Heart right ventricle (tissue), 16 donors: ENCODE measurements at regions not wholly inside any gene's neighbourhood (a gene's known extent, or its start where the extent isn't known, plus 50 kb on each side); places are given as distances from the start of the nearest gene placed in this dataset.

ENCODE experiments used
- ATAC-seq, 8 donors: fragments of 200-7000 bp; cut with Tn5 transposase; one replicate each; pipeline ENCODE4 v1.9.1; 2020; ENCODE audit warnings: mild to moderate bottlenecking in 8 of 8, moderate library complexity in 8 of 8, moderate number of reproducible peaks in 1 of 8
- DNase-seq, 2 donors: peaks; one replicate each; pipeline ENCODE4 v3.0.0-alpha.2; 2020
- H3K27ac ChIP-seq, 10 donors: fragments of 200-600 bp; sonication (generic) in 2 of 10; one replicate each; pipeline versions ENCODE4 v1.5.0 to v1.8.0; 2020 to 2022; ENCODE audit warnings: mild to moderate bottlenecking in 3 of 10
- H3K27me3 ChIP-seq, 7 donors: fragments of 200-600 bp; one replicate each; pipeline ENCODE4 v1.8.0; 2021 to 2022; ENCODE audit warnings: mild to moderate bottlenecking in 2 of 7
- H3K36me3 ChIP-seq, 9 donors: fragments of 200-600 bp; sonication (generic) in 1 of 9; one replicate each; pipeline versions ENCODE4 v1.5.0 to v1.8.0; 2020 to 2022; ENCODE audit warnings: mild to moderate bottlenecking in 2 of 9
- H3K4me1 ChIP-seq, 9 donors: fragments of 200-600 bp; sonication (generic) in 1 of 9; one replicate each; pipeline versions ENCODE4 v1.5.0 to v1.8.0; 2020 to 2022; ENCODE audit warnings: mild to moderate bottlenecking in 4 of 9
- H3K4me3 ChIP-seq, 10 donors: fragments of 200-600 bp; sonication (generic) in 2 of 10; one replicate each; pipeline versions ENCODE4 v1.5.0 to v1.8.0; 2020 to 2022; ENCODE audit warnings: mild to moderate bottlenecking in 7 of 10, moderate library complexity in 2 of 10
- H3K9me3 ChIP-seq, 11 donors: fragments of 200-600 bp in 10 of 11; sonication (generic) in 2 of 11; one replicate each; pipeline versions ENCODE4 v1.5.0 to v1.8.0; 2013 to 2022; ENCODE audit warnings: mild to moderate bottlenecking in 2 of 11, control low read depth in 1 of 11, moderate library complexity in 1 of 11
- CTCF ChIP-seq, 9 donors: fragments of 200-600 bp; sonication (generic) in 2 of 9; IDR thresholded peaks; one replicate each; pipeline versions ENCODE4 v1.5.0 to v1.8.0; 2021 to 2022; ENCODE audit warnings: antibody characterized with exemption in 9 of 9, mild to moderate bottlenecking in 5 of 9, moderate library complexity in 1 of 9
- WGBS, 2 donors: extraction: QIAGEN DNeasy Blood & Tissue Kit; methylation state at CpG; one replicate each; pipeline ENCODE4 v1.1.7; 2013; ENCODE audit warnings: inconsistent platforms in 1 of 2; 5-methylcytosine and 5-hydroxymethylcytosine counted together
- intact Hi-C, 10 donors: fragments of 100-400 bp; cut with DNase I; formaldehyde crosslinking; loops; one replicate each; pipeline versions ENCODE4 v1.11.1 to v1.14.2; 2022
- donor health status: Arrhythmogenic right ventricular cardiomyopathy.
- donor health status: ischemic (EF 13 %, LVEDD 7.1; RV severe dilation, severe dysfunction).
- donor health status: healthy with polysubstance abuse.
- donor health status: DM: no; HTN: yes; CAD: no.
- donor health status: DM: no; HTN: no; CAD: no.
- donor health status: ischemic (EF 25% LVEDD 6.9; RV normal size, moderate dysfunction).
- donor health status: ischemic (EF 25% LVEDD 5.7; RV mildly dilated, moderate dysfunction).
- donor health status: healthy.
- donor health status: DM: yes; HTN: yes; CAD: no.
- donor health status: Ischemic cardiomyopathy.
- donor health status: ischemic (EF 35%, LVEDD 5.7; RV mildly dilated, moderate dysfunction).
- donor health status: nonischemic (EF 11% LVEDD 7.7; RV severe dilation, severe dysfunction).
- donor health status: DM: yes; HTN: yes; CAD: no.
- donor health status: PGD.
- donor health status: ischemic (EF 29% LVEDD 5.4; RV normal size, mild dysfunction).
- donor health status: nonischemic (EF 23%, LVEDD 6.1; RV moderate dilation, normal function).

- WGBS, 2 donors: 68 to 75% methylated on average over 3 of the region's 3 CpGs
- Histone ChIP-seq H3K27ac (no peak overlapping the region), H3K9me3 (peaks cover 0 to 10% (median 0%) of the 10 kb centered on the region in 11 donors), H3K4me3 (no peak overlapping the region), H3K4me1 (peaks cover 0 to 7% (median 0%) of the 10 kb centered on the region in 9 donors), H3K27me3 (no peaks in the 10 kb centered on the region), H3K36me3 (no peaks in the 10 kb centered on the region)
- intact Hi-C loops: no loop called here
- ATAC-seq: no peak
- TF ChIP-seq CTCF (IDR thresholded peaks at IDR 0.05): no peak
- no peak for DNase-seq
These were observed 109.5 kb upstream of the MAN2A1 start for GRCh38 chr5:109580225-109580624.

DNA sequence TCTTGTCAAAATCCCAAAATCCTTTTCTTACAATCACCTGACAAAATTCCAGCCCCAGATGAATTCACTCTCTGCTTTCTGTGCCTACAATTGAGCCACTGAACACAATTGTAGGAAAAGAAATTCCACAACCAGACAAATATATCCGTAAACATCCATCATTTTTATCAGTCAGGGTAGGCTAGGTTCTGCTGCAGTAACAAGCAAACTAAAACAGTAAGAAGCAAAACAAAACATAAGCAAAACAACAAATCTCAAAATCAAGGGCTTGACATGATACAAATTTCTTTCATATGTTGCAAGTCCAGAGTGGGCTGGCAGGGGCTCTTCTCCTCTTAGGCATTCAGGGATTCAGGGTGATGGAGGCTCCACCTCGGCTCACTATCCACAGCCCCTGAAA lies 114.2 kb upstream of the MAN2A1 start:
- no peaks in the 10 kb centered on the region for H3K36me3 ChIP-seq
- 88 to 90% methylated on average over 2 of the region's 2 CpGs for WGBS, 2 donors
- H3K4me1 ChIP-seq: no peaks in the 10 kb centered on the region
- intact Hi-C loops: no loop called here
- ATAC-seq (no peak), DNase-seq (no peak)
- peaks cover 0 to 4% (median 0%) of the 10 kb centered on the region in 7 donors for H3K27me3 ChIP-seq
- no peak for TF ChIP-seq CTCF (IDR thresholded peaks at IDR 0.05)
- H3K27ac ChIP-seq: no peak overlapping the region
- H3K9me3 ChIP-seq: peaks cover 0 to 13% (median 0%) of the 10 kb centered on the region in 11 donors
- no peak overlapping the region for H3K4me3 ChIP-seq

GRCh38 chr5:109574985-109575384 lies 114.7 kb upstream of the MAN2A1 start:
- no peak for ATAC-seq
- TF ChIP-seq CTCF (IDR thresholded peaks at IDR 0.05): no peak
- Histone ChIP-seq H3K27me3 (peaks cover 0 to 4% (median 0%) of the 10 kb centered on the region in 7 donors), H3K9me3 (peaks cover 0 to 13% (median 0%) of the 10 kb centered on the region in 11 donors), H3K4me3 (no peak overlapping the region), H3K4me1 (no peaks in the 10 kb centered on the region), H3K36me3 (no peaks in the 10 kb centered on the region), H3K27ac (no peak overlapping the region)
- intact Hi-C loops: loop anchor here in 1 of 10 donors (1.0 kb wide), 1 partner anchor 14 kb away; no protein-coding TSS in a partner anchor
- no peak for DNase-seq

GRCh38 chr5:109573766-109574165 lies 116.0 kb upstream of the MAN2A1 start:
- no peaks in the 10 kb centered on the region for H3K36me3 ChIP-seq
- no peak for DNase-seq

More at GRCh38 chr5:109573766-109574165, 116.0 kb upstream of the MAN2A1 start:
- Histone ChIP-seq H3K9me3 (peaks cover 0 to 13% (median 0%) of the 10 kb centered on the region in 11 donors), H3K4me1 (no peaks in the 10 kb centered on the region), H3K27ac (no peak overlapping the region), H3K27me3 (peaks cover 0 to 4% (median 0%) of the 10 kb centered on the region in 7 donors), H3K4me3 (no peak overlapping the region)
- no peak for ATAC-seq
- no peak for TF ChIP-seq CTCF (IDR thresholded peaks at IDR 0.05)
- WGBS, 2 donors: 84 to 87% methylated on average over 3 of the region's 3 CpGs
- intact Hi-C loops: loop anchor here in 1 of 10 donors (1.0 kb wide), 1 partner anchor 16 kb away; no protein-coding TSS in a partner anchor
